ENCODE measurements at regions not wholly inside any gene's neighbourhood (a gene's known extent, or its start where the extent isn't known, plus 50 kb on each side); places are given as distances from the start of the nearest gene placed in this dataset.

DNA sequence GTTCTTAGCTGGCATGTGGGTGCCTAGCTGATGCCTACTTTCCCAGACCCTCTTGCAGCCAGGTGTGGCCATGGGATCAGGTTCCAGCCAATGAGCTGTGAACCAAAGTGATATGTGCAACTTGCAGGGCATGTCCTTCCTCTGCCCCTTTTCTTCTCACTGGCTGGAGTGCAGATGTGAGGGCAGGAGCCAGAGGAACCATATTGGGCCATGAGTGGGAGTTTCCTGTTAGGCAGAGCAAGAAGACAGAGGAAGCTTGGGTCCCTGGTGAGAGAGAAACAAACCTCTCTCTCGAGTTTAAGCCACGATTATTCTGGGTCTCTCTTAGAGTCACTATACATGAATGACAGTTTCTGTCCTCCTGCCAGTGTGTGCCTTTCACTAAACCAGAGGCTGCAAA, 120.4 kb upstream of the STX18 start:
- TF ChIP-seq, protein P1, sequence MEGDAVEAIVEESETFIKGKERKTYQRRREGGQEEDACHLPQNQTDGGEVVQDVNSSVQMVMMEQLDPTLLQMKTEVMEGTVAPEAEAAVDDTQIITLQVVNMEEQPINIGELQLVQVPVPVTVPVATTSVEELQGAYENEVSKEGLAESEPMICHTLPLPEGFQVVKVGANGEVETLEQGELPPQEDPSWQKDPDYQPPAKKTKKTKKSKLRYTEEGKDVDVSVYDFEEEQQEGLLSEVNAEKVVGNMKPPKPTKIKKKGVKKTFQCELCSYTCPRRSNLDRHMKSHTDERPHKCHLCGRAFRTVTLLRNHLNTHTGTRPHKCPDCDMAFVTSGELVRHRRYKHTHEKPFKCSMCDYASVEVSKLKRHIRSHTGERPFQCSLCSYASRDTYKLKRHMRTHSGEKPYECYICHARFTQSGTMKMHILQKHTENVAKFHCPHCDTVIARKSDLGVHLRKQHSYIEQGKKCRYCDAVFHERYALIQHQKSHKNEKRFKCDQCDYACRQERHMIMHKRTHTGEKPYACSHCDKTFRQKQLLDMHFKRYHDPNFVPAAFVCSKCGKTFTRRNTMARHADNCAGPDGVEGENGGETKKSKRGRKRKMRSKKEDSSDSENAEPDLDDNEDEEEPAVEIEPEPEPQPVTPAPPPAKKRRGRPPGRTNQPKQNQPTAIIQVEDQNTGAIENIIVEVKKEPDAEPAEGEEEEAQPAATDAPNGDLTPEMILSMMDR (conservative IDR thresholded peaks at IDR 0.05) = no peak
- TF ChIP-seq ZFX (IDR thresholded peaks at IDR 0.05) = no peak
